ENCODE measurements at regions not wholly inside any gene's neighbourhood (a gene's known extent, or its start where the extent isn't known, plus 50 kb on each side); places are given as distances from the start of the nearest gene placed in this dataset.

GRCh38 chr7:26506196-26506595, 214.5 kb downstream of the SNX10 start:
- Histone ChIP-seq H4K20me1 (ENCODE audit: control insufficient read depth, insufficient read depth, low read length, poor library complexity, severe bottlenecking) (no peaks in the 10 kb centered on the region), H3K4me1 (ENCODE audit: control insufficient read depth in 2 of 2, insufficient read depth in 2 of 2, low read length in 2 of 2) (no peaks in the 10 kb centered on the region), H3K9ac (ENCODE audit: low read length) (no peak overlapping the region), H3K4me2 (replicated peaks; ENCODE audit: low read depth, low read length, poor library complexity, severe bottlenecking) (no peak overlapping the region), H2AFZ (ENCODE audit: insufficient read depth, low read depth, low read length, poor library complexity, severe bottlenecking) (no peak overlapping the region), H3K27me3 (replicated peaks in 1 of 4; ENCODE audit: control extremely low read depth in 1 of 4, control insufficient read depth in 3 of 4, insufficient read depth in 4 of 4, low read length in 3 of 4) (peaks cover 0 to 6% (median 3%) of the 10 kb centered on the region in 4 experiments), H3K36me3 (replicated peaks in 1 of 2; ENCODE audit: control extremely low read depth in 1 of 2, control insufficient read depth in 1 of 2, extremely low read depth in 1 of 2, insufficient read depth in 2 of 2, low read length in 1 of 2) (no peaks in the 10 kb centered on the region), H3K27ac (ENCODE audit: low read length in 2 of 2) (no peak overlapping the region), H3K9me3 (ENCODE audit: control extremely low read depth in 1 of 3, control insufficient read depth in 2 of 3, insufficient read depth in 1 of 3, low read length in 2 of 3) (no peaks in the 10 kb centered on the region), H3K79me2 (ENCODE audit: control insufficient read depth, insufficient read depth, low read length) (no peaks in the 10 kb centered on the region), H3K4me3 (ENCODE audit: control extremely low read depth in 1 of 5, extremely low read depth in 1 of 5, insufficient read depth in 1 of 5, low read depth in 2 of 5, low read length in 4 of 5) (no peak overlapping the region)
- no peak overlapping the region for H3K27ac Mint-ChIP-seq
- DNase-seq (no peak), ATAC-seq (ENCODE audit: low read depth) (no peak)
- CTCF ChIA-PET = interaction anchor here (0.7 to 6.1 kb wide), 5 partner anchors 21 to 614 kb away, joined by 3 to 70 read pairs (median 4); no protein-coding TSS in a partner anchor
- no peaks in the 10 kb centered on the region for H3K4me1 Mint-ChIP-seq
- WGBS (ENCODE audit: insufficient coverage) = 95% methylated on average over 6 of the region's 7 CpGs
- no peaks in the 10 kb centered on the region for H3K9me3 Mint-ChIP-seq (ENCODE audit: insufficient read depth)
- no peak for TF ChIP-seq EZH2 (IDR thresholded peaks at IDR 0.05; ENCODE audit: borderline replicate concordance, insufficient read depth, low read depth, low read length, poor library complexity, severe bottlenecking)
- TF ChIP-seq CTCF (IDR thresholded peaks at IDR 0.05) = no peak
- no peak overlapping the region for H3K4me3 Mint-ChIP-seq
- intact Hi-C loops (cut with micrococcal nuclease) = no loop called here
- POLR2A ChIA-PET = interaction anchor here (0.8 kb wide), 1 partner anchor 17 kb away, joined by 4 read pairs; no protein-coding TSS in a partner anchor
- peaks cover 53% of the 10 kb centered on the region for H3K27me3 Mint-ChIP-seq

GRCh38 chr7:26507108-26507987, 215.7 kb downstream of the SNX10 start:
- WGBS (ENCODE audit: insufficient coverage) = 100% methylated on average over 6 of the region's 10 CpGs
- no peaks in the 10 kb centered on the region for H4K20me1 ChIP-seq (ENCODE audit: control insufficient read depth, insufficient read depth, low read length, poor library complexity, severe bottlenecking)
- no peak overlapping the region for H3K4me2 ChIP-seq (replicated peaks; ENCODE audit: low read depth, low read length, poor library complexity, severe bottlenecking)
- no peaks in the 10 kb centered on the region for H3K36me3 ChIP-seq (replicated peaks in 1 of 2; ENCODE audit: control extremely low read depth in 1 of 2, control insufficient read depth in 1 of 2, extremely low read depth in 1 of 2, insufficient read depth in 2 of 2, low read length in 1 of 2)
- no peak overlapping the region for H3K4me3 ChIP-seq (ENCODE audit: control extremely low read depth in 1 of 5, extremely low read depth in 1 of 5, insufficient read depth in 1 of 5, low read depth in 2 of 5, low read length in 4 of 5)
- H3K4me1 ChIP-seq (ENCODE audit: control insufficient read depth in 2 of 2, insufficient read depth in 2 of 2, low read length in 2 of 2) = no peaks in the 10 kb centered on the region
- peaks cover 0 to 9% (median 6%) of the 10 kb centered on the region in 4 experiments for H3K27me3 ChIP-seq (replicated peaks in 1 of 4; ENCODE audit: control extremely low read depth in 1 of 4, control insufficient read depth in 3 of 4, insufficient read depth in 4 of 4, low read length in 3 of 4)
- H3K4me3 Mint-ChIP-seq = no peak overlapping the region
- no peak overlapping the region for H2AFZ ChIP-seq (ENCODE audit: insufficient read depth, low read depth, low read length, poor library complexity, severe bottlenecking)
- no peak overlapping the region for H3K27ac Mint-ChIP-seq
- no peaks in the 10 kb centered on the region for H3K9me3 ChIP-seq (ENCODE audit: control extremely low read depth in 1 of 3, control insufficient read depth in 2 of 3, insufficient read depth in 1 of 3, low read length in 2 of 3)
- H3K9me3 Mint-ChIP-seq (ENCODE audit: insufficient read depth) = no peaks in the 10 kb centered on the region
- ChIA-PET POLR2A (no interaction called here), CTCF (interaction anchor here (0.7 to 3.9 kb wide), 2 partner anchors 137 to 142 kb away, joined by 4 to 16 read pairs; no protein-coding TSS in a partner anchor)
- no peak for DNase-seq
- H3K4me1 Mint-ChIP-seq = no peaks in the 10 kb centered on the region
- no peak for ATAC-seq (ENCODE audit: low read depth)
- TF ChIP-seq CTCF (IDR thresholded peaks at IDR 0.05) = no peak
- TF ChIP-seq EZH2 (IDR thresholded peaks at IDR 0.05; ENCODE audit: borderline replicate concordance, insufficient read depth, low read depth, low read length, poor library complexity, severe bottlenecking) = no peak
- intact Hi-C loops (cut with micrococcal nuclease) = no loop called here
- peaks cover 51% of the 10 kb centered on the region for H3K27me3 Mint-ChIP-seq
- no peak overlapping the region for H3K27ac ChIP-seq (ENCODE audit: low read length in 2 of 2)
- no peaks in the 10 kb centered on the region for H3K79me2 ChIP-seq (ENCODE audit: control insufficient read depth, insufficient read depth, low read length)
- H3K9ac ChIP-seq (ENCODE audit: low read length) = no peak overlapping the region

Measured in B cell (primary cell).